GM19351 (cell line): ENCODE measurements at regions not wholly inside any gene's neighbourhood (a gene's known extent, or its start where the extent isn't known, plus 50 kb on each side); places are given as distances from the start of the nearest gene placed in this dataset.
"Not testable (repeated sequence)": the region's sequence is repeated elsewhere in the genome, so short reads cannot be mapped to it uniquely, and the experiment has no call there.

Experiments used
- ATAC-seq: cut with Tn5 transposase; IDR thresholded peaks from one replicate; pipeline ENCODE4 v1.9.1; 2021; ENCODE audit warnings: mild to moderate bottlenecking, moderate library complexity; ENCODE audit not compliant: unreplicated experiment

GRCh38 chr6:12605888-12606345 is 110.7 kb upstream of the PHACTR1 start:
- ATAC-seq = peak; percentile 53

- no peak for ATAC-seq
Observed at GRCh38 chr6:12606616-12607015, 110.0 kb upstream of the PHACTR1 start.

- peak; percentile 75 for ATAC-seq
Observed at GRCh38 chr6:12608016-12608860, 108.3 kb upstream of the PHACTR1 start.

- peak; percentile 25 for ATAC-seq
Observed at GRCh38 chr6:12608874-12609273, 107.7 kb upstream of the PHACTR1 start.

GRCh38 chr6:12609751-12610150 is 106.8 kb upstream of the PHACTR1 start:
- ATAC-seq = no peak

GRCh38 chr6:12610862-12611261 is 105.7 kb upstream of the PHACTR1 start:
- no peak for ATAC-seq

- no peak for ATAC-seq
Observed at GRCh38 chr6:12613811-12614210, 102.8 kb upstream of the PHACTR1 start.

- no peak for ATAC-seq
Observed at GRCh38 chr6:12614456-12614855, 102.1 kb upstream of the PHACTR1 start.

GRCh38 chr6:12618296-12618695 is 98.3 kb upstream of the PHACTR1 start:
- no peak for ATAC-seq

GRCh38 chr6:12621754-12622153 is 94.8 kb upstream of the PHACTR1 start:
- no peak for ATAC-seq

- no peak for ATAC-seq
Observed at GRCh38 chr6:12622566-12622965, 94.0 kb upstream of the PHACTR1 start.

GRCh38 chr6:12624142-12624837 is 92.3 kb upstream of the PHACTR1 start:
- no peak for ATAC-seq

- ATAC-seq = no peak
Observed at GRCh38 chr6:12627053-12627452, 89.5 kb upstream of the PHACTR1 start.

GRCh38 chr6:12628327-12628726 is 88.2 kb upstream of the PHACTR1 start:
- ATAC-seq = no peak

- ATAC-seq = not testable (repeated sequence)
Observed at GRCh38 chr6:12633746-12634145, 82.8 kb upstream of the PHACTR1 start.

- no peak for ATAC-seq
Observed at GRCh38 chr6:12635375-12635774, 81.2 kb upstream of the PHACTR1 start.

- no peak for ATAC-seq
Observed at GRCh38 chr6:12635813-12636212, 80.8 kb upstream of the PHACTR1 start.

- no peak for ATAC-seq
Observed at GRCh38 chr6:12636336-12636735, 80.2 kb upstream of the PHACTR1 start.

GRCh38 chr6:12637960-12638641 is 78.5 kb upstream of the PHACTR1 start:
- ATAC-seq = peak; percentile 81

GRCh38 chr6:12640438-12640837 is 76.1 kb upstream of the PHACTR1 start:
- no peak for ATAC-seq

GRCh38 chr6:12641785-12642184 is 74.8 kb upstream of the PHACTR1 start:
- not testable (repeated sequence) for ATAC-seq

- ATAC-seq = no peak
Observed at GRCh38 chr6:12645941-12646340, 70.6 kb upstream of the PHACTR1 start.
